RPMI7951 (cell line): ENCODE measurements at regions not wholly inside any gene's neighbourhood (a gene's known extent, or its start where the extent isn't known, plus 50 kb on each side); places are given as distances from the start of the nearest gene placed in this dataset.
"Not testable (repeated sequence)": the region's sequence is repeated elsewhere in the genome, so short reads cannot be mapped to it uniquely, and the experiment has no call there.

ENCODE experiments used
- DNase-seq: peaks from one replicate; pipeline ENCODE4 v3.0.0-alpha.2; 2012; ENCODE audit warnings: low read depth

- no peak for DNase-seq
Measured at GRCh38 chr11:106496677-106497076, 419.2 kb downstream of the AASDHPPT start.

- DNase-seq, result no peak
Measured at GRCh38 chr11:106497321-106497720, 419.9 kb downstream of the AASDHPPT start.

- no peak for DNase-seq
Measured at GRCh38 chr11:106497822-106498221, 420.4 kb downstream of the AASDHPPT start.

GRCh38 chr11:106503901-106504300, 426.4 kb downstream of the AASDHPPT start:
- DNase-seq, result no peak

- DNase-seq, result no peak
Measured at GRCh38 chr11:106507645-106508306, 430.3 kb downstream of the AASDHPPT start.

GRCh38 chr11:106514706-106515105, 437.2 kb downstream of the AASDHPPT start:
- no peak for DNase-seq

- no peak for DNase-seq
Measured at GRCh38 chr11:106517426-106517825, 440.0 kb downstream of the AASDHPPT start.

- no peak for DNase-seq
Measured at GRCh38 chr11:106520146-106520912, 442.9 kb downstream of the AASDHPPT start.

GRCh38 chr11:106520920-106521319, 443.5 kb downstream of the AASDHPPT start:
- no peak for DNase-seq

GRCh38 chr11:106523171-106523570, 445.7 kb downstream of the AASDHPPT start:
- DNase-seq, result no peak

GRCh38 chr11:106523921-106524320, 446.5 kb downstream of the AASDHPPT start:
- DNase-seq, result no peak

- no peak for DNase-seq
Measured at GRCh38 chr11:106524436-106524835, 447.0 kb downstream of the AASDHPPT start.

GRCh38 chr11:106531648-106532047, 454.2 kb downstream of the AASDHPPT start:
- DNase-seq, result not testable (repeated sequence)

- no peak for DNase-seq
Measured at GRCh38 chr11:106533046-106533445, 455.6 kb downstream of the AASDHPPT start.

- DNase-seq, result no peak
Measured at GRCh38 chr11:106540001-106540400, 462.5 kb downstream of the AASDHPPT start.

- no peak for DNase-seq
Measured at GRCh38 chr11:106548406-106548805, 469.9 kb downstream of the GUCY1A2 start.

GRCh38 chr11:106551744-106552673, 466.3 kb downstream of the GUCY1A2 start:
- no peak for DNase-seq

GRCh38 chr11:106552694-106553203, 465.5 kb downstream of the GUCY1A2 start:
- DNase-seq, result no peak

- DNase-seq, result no peak
Measured at GRCh38 chr11:106553304-106553703, 465.0 kb downstream of the GUCY1A2 start.

- not testable (repeated sequence) for DNase-seq
Measured at GRCh38 chr11:106555566-106556250, 462.6 kb downstream of the GUCY1A2 start.

- DNase-seq, result no peak
Measured at GRCh38 chr11:106565326-106565725, 452.9 kb downstream of the GUCY1A2 start.
